Muscle layer of colon (tissue), 2 donors: ENCODE measurements at regions not wholly inside any gene's neighbourhood (a gene's known extent, or its start where the extent isn't known, plus 50 kb on each side); places are given as distances from the start of the nearest gene placed in this dataset.

ENCODE experiments used
- H3K27ac ChIP-seq: one replicate; pipeline ENCODE4 v1.7.0; 2013; ENCODE audit warnings: low read depth, mild to moderate bottlenecking, low read length, moderate library complexity
- H3K27me3 ChIP-seq, 2 donors: one replicate each; pipeline ENCODE4 v1.7.0; 2013; ENCODE audit warnings: low read length in 2 of 2, mild to moderate bottlenecking in 2 of 2; ENCODE audit not compliant: insufficient read depth in 2 of 2, control insufficient read depth in 1 of 2
- H3K36me3 ChIP-seq: one replicate; pipeline ENCODE4 v1.7.0; 2013; ENCODE audit warnings: mild to moderate bottlenecking, low read length; ENCODE audit not compliant: insufficient read depth
- H3K4me1 ChIP-seq: one replicate; pipeline ENCODE4 v1.7.0; 2013; ENCODE audit warnings: mild to moderate bottlenecking, low read length; ENCODE audit not compliant: insufficient read depth
- H3K4me3 ChIP-seq, 2 donors: one replicate each; pipeline ENCODE4 v1.7.0; 2013; ENCODE audit warnings: low read length in 2 of 2, low read depth in 1 of 2, mild to moderate bottlenecking in 1 of 2, moderate library complexity in 1 of 2
- H3K9ac ChIP-seq: one replicate; pipeline ENCODE4 v1.7.0; 2013; ENCODE audit warnings: low read length
- H3K9me3 ChIP-seq: one replicate; pipeline ENCODE4 v1.7.0; 2013; ENCODE audit warnings: mild to moderate bottlenecking, low read length
- donor health status: abdominal sarcoma.
- donor health status: Adenocarcinoma of cecum.

GRCh38 chr2:52387937-52388590 lies 1356.1 kb upstream of the NRXN1 start:
- Histone ChIP-seq H3K4me1 (no peaks in the 10 kb centered on the region), H3K27ac (no peak overlapping the region), H3K4me3 (no peak overlapping the region), H3K9ac (no peak overlapping the region), H3K27me3 (no peaks in the 10 kb centered on the region), H3K9me3 (no peaks in the 10 kb centered on the region), H3K36me3 (no peaks in the 10 kb centered on the region)

- H3K9ac ChIP-seq: no peak overlapping the region
- H3K4me1 ChIP-seq: no peaks in the 10 kb centered on the region
- H3K27ac ChIP-seq: no peak overlapping the region
- no peaks in the 10 kb centered on the region for H3K27me3 ChIP-seq
- H3K36me3 ChIP-seq: no peaks in the 10 kb centered on the region
- H3K9me3 ChIP-seq: no peaks in the 10 kb centered on the region
- H3K4me3 ChIP-seq: no peak overlapping the region
These were observed 1354.6 kb upstream of the NRXN1 start for GRCh38 chr2:52386433-52387030.

GRCh38 chr2:52383541-52383940 lies 1351.6 kb upstream of the NRXN1 start:
- H3K36me3 ChIP-seq: no peaks in the 10 kb centered on the region
- no peak overlapping the region for H3K4me3 ChIP-seq
- H3K27me3 ChIP-seq: no peaks in the 10 kb centered on the region
- no peaks in the 10 kb centered on the region for H3K9me3 ChIP-seq
- no peak overlapping the region for H3K27ac ChIP-seq
- H3K9ac ChIP-seq: no peak overlapping the region
- H3K4me1 ChIP-seq: no peaks in the 10 kb centered on the region

- Histone ChIP-seq H3K9ac (no peak overlapping the region), H3K4me1 (no peaks in the 10 kb centered on the region), H3K27ac (no peak overlapping the region), H3K4me3 (no peak overlapping the region), H3K36me3 (no peaks in the 10 kb centered on the region), H3K27me3 (no peaks in the 10 kb centered on the region), H3K9me3 (no peaks in the 10 kb centered on the region)
These were observed 1337.2 kb upstream of the NRXN1 start for GRCh38 chr2:52369178-52369577.

GRCh38 chr2:52368141-52368540 lies 1336.2 kb upstream of the NRXN1 start:
- Histone ChIP-seq H3K9me3 (no peaks in the 10 kb centered on the region), H3K36me3 (no peaks in the 10 kb centered on the region), H3K27me3 (no peaks in the 10 kb centered on the region), H3K27ac (no peak overlapping the region), H3K4me1 (no peaks in the 10 kb centered on the region), H3K9ac (no peak overlapping the region), H3K4me3 (no peak overlapping the region)

GRCh38 chr2:52365946-52366345 lies 1334.0 kb upstream of the NRXN1 start:
- Histone ChIP-seq H3K36me3 (no peaks in the 10 kb centered on the region), H3K9me3 (no peaks in the 10 kb centered on the region), H3K27me3 (no peaks in the 10 kb centered on the region), H3K4me1 (no peaks in the 10 kb centered on the region), H3K9ac (no peak overlapping the region), H3K4me3 (no peak overlapping the region), H3K27ac (no peak overlapping the region)

GRCh38 chr2:52356556-52356955 lies 1324.6 kb upstream of the NRXN1 start:
- no peaks in the 10 kb centered on the region for H3K9me3 ChIP-seq
- H3K36me3 ChIP-seq: no peaks in the 10 kb centered on the region
- H3K27me3 ChIP-seq: no peaks in the 10 kb centered on the region
- no peak overlapping the region for H3K27ac ChIP-seq
- peaks cover 4% of the 10 kb centered on the region for H3K4me1 ChIP-seq
- no peak overlapping the region for H3K4me3 ChIP-seq
- H3K9ac ChIP-seq: no peak overlapping the region

- Histone ChIP-seq H3K36me3 (no peaks in the 10 kb centered on the region), H3K9ac (no peak overlapping the region), H3K4me3 (no peak overlapping the region), H3K27me3 (no peaks in the 10 kb centered on the region), H3K4me1 (no peaks in the 10 kb centered on the region), H3K9me3 (no peaks in the 10 kb centered on the region), H3K27ac (no peak overlapping the region)
These were observed 1315.4 kb upstream of the NRXN1 start for GRCh38 chr2:52347292-52347691.

GRCh38 chr2:52345676-52346075 lies 1313.7 kb upstream of the NRXN1 start:
- H3K27me3 ChIP-seq: no peaks in the 10 kb centered on the region
- no peaks in the 10 kb centered on the region for H3K36me3 ChIP-seq
- no peak overlapping the region for H3K4me3 ChIP-seq
- H3K9ac ChIP-seq: no peak overlapping the region
- no peak overlapping the region for H3K27ac ChIP-seq
- no peaks in the 10 kb centered on the region for H3K4me1 ChIP-seq
- no peaks in the 10 kb centered on the region for H3K9me3 ChIP-seq

- no peak overlapping the region for H3K27ac ChIP-seq
- no peak overlapping the region for H3K9ac ChIP-seq
- H3K27me3 ChIP-seq: no peaks in the 10 kb centered on the region
- no peaks in the 10 kb centered on the region for H3K9me3 ChIP-seq
- no peaks in the 10 kb centered on the region for H3K4me1 ChIP-seq
- no peak overlapping the region for H3K4me3 ChIP-seq
- no peaks in the 10 kb centered on the region for H3K36me3 ChIP-seq
These were observed 1313.2 kb upstream of the NRXN1 start for GRCh38 chr2:52345082-52345481.

- Histone ChIP-seq H3K4me1 (no peaks in the 10 kb centered on the region), H3K9me3 (no peaks in the 10 kb centered on the region), H3K9ac (no peak overlapping the region), H3K36me3 (no peaks in the 10 kb centered on the region), H3K27ac (no peak overlapping the region), H3K4me3 (no peak overlapping the region), H3K27me3 (no peaks in the 10 kb centered on the region)
These were observed 1311.9 kb upstream of the NRXN1 start for GRCh38 chr2:52343706-52344266.

GRCh38 chr2:52343010-52343409 lies 1311.1 kb upstream of the NRXN1 start:
- Histone ChIP-seq H3K27ac (no peak overlapping the region), H3K9ac (no peak overlapping the region), H3K4me1 (no peaks in the 10 kb centered on the region), H3K36me3 (no peaks in the 10 kb centered on the region), H3K9me3 (no peaks in the 10 kb centered on the region), H3K27me3 (no peaks in the 10 kb centered on the region), H3K4me3 (no peak overlapping the region)
